IMR-90 (cell line): ENCODE measurements at regions not wholly inside any gene's neighbourhood (a gene's known extent, or its start where the extent isn't known, plus 50 kb on each side); places are given as distances from the start of the nearest gene placed in this dataset.

ENCODE experiments used
- BHLHE40 ChIP-seq: fragments of 150-350 bp; IDR thresholded peaks from 2 replicates; pipeline ENCODE4 v1.6.1; 2016; ENCODE audit warnings: mild to moderate bottlenecking, low read depth, low read length
- CEBPB ChIP-seq: IDR thresholded peaks from 2 replicates; pipeline ENCODE4 v1.6.1; 2012; ENCODE audit warnings: low read depth, low read length, improper control_type of control experiment
- CTCF ChIP-seq: conservative IDR thresholded peaks from 2 replicates; pipeline ENCODE4 v1.5.1; 2012; ENCODE audit warnings: mild to moderate bottlenecking, low read depth, low read length, improper control_type of control experiment
- FOS ChIP-seq: fragments of 150-350 bp; IDR thresholded peaks from 2 replicates; pipeline ENCODE4 v1.6.1; 2016; ENCODE audit warnings: low read depth, low read length
- MAFK ChIP-seq: IDR thresholded peaks from 2 replicates; pipeline ENCODE4 v1.6.1; 2012; ENCODE audit warnings: low read depth, low read length, improper control_type of control experiment
- POLR2A ChIP-seq: IDR thresholded peaks from 2 replicates; pipeline ENCODE4 v1.6.1; 2012; ENCODE audit warnings: mild to moderate bottlenecking, low read depth, low read length
- RAD21 ChIP-seq: IDR thresholded peaks from 2 replicates; pipeline ENCODE4 v1.6.1; 2012; ENCODE audit warnings: low read length, improper control_type of control experiment
- RCOR1 ChIP-seq: IDR thresholded peaks from 2 replicates; pipeline ENCODE4 v1.6.1; 2012; ENCODE audit warnings: mild to moderate bottlenecking, low read length, improper control_type of control experiment; ENCODE audit not compliant: insufficient replicate concordance
- RFX5 ChIP-seq: IDR thresholded peaks from 2 replicates; pipeline ENCODE4 v1.8.0; 2012; ENCODE audit warnings: low read depth, mild to moderate bottlenecking, low read length, moderate library complexity
- SMC3 ChIP-seq: fragments of 150-350 bp; IDR thresholded peaks from 2 replicates; pipeline ENCODE4 v1.6.1; 2016; ENCODE audit warnings: low read depth, mild to moderate bottlenecking, antibody characterized with exemption, low read length, moderate library complexity
- TF ChIP-seq, protein P1 (sequence below): fragments of 150-350 bp; IDR thresholded peaks from 2 replicates; pipeline ENCODE4 v1.6.1; 2017; ENCODE audit warnings: mild to moderate bottlenecking, antibody characterized with exemption, low read length, low read depth

- no peak for TF ChIP-seq POLR2A
- TF ChIP-seq MAFK: no peak
- no peak for TF ChIP-seq CTCF
- no peak for TF ChIP-seq SMC3
- no peak for TF ChIP-seq CEBPB
- TF ChIP-seq RAD21: no peak
- TF ChIP-seq RCOR1: no peak
- no peak for TF ChIP-seq BHLHE40
- TF ChIP-seq FOS: no peak
- TF ChIP-seq, protein P1, sequence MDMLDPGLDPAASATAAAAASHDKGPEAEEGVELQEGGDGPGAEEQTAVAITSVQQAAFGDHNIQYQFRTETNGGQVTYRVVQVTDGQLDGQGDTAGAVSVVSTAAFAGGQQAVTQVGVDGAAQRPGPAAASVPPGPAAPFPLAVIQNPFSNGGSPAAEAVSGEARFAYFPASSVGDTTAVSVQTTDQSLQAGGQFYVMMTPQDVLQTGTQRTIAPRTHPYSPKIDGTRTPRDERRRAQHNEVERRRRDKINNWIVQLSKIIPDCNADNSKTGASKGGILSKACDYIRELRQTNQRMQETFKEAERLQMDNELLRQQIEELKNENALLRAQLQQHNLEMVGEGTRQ: no peak
- no peak for TF ChIP-seq RFX5
Observed at GRCh38 chr11:105443623-105444022, 166.2 kb upstream of the GRIA4 start.
